ENCODE measurements at regions not wholly inside any gene's neighbourhood (a gene's known extent, or its start where the extent isn't known, plus 50 kb on each side); places are given as distances from the start of the nearest gene placed in this dataset.

DNA sequence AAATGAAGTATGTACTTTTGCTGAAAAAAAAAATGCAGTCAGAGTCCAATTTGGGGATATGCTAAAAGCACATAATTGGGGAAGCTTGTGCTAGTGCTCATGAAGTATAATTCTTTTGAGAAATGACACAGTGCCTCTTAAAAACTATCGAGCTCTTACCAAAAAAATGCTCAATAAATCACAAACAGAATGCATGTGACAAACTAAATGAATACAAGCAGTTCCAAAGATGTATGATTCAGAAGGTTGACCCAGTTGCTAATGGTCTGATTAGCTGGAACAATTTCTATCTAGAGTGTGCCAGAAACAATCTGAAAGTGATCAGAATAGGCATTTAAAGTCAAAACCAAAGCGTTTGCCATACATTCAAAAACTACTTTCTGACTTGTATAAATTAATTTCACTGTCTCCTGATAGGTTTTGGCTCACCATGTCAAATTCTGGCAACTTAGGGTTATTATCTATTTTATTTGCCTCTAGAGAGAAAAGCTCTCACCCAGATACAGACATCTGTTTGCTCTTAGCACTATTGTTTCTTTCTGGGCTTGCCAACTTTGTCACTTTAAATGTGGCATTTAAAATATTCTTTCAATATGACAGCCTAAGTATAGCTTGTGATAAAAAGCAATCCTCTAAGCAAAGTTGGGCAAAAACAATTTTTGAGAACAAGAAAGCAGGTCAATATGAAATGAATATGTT, 114.7 kb upstream of the AHR start:
- DNase-seq: peak; percentile 4 to 45 (median 35)

DNA sequence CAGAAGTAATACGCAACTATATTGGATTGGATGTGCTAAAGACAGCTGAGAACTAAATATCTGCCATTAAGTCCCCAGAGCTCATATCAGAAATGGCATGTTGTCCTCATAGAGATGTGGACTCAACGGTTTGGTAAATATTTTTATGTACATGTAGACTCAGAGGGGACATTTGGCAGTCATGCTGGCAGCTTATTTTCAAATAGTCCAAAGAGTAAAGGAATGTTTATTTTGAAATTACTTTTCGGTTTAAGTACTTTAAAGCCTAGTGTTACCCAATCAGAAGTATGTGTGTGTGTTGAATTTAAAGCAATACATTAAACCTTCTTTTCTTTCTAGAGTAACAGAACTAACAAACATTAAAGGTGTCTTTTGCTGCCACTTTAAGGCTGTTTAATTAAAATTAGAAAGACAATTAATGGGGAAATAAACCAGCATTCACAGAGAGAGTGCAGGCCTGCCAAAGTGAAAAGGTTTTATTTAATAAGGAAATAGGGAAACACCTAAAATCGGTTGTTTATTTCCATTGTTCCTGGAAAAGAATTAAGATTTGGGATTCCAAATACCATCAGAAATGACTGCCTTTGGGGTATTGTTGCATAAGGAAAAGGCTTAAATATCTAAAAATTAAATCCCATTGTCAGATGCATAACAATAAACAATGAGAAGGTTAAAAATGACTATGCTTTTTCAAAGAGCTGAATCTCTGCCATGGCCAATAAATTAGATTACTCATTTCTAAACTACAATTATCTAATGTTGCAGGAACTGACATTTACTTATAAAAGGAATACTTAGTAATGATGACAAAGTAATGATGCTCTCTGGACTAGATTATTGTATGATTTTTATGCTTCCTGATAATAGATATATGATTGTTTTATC, 113.4 kb upstream of the AHR start:
- DNase-seq: no peak

DNA sequence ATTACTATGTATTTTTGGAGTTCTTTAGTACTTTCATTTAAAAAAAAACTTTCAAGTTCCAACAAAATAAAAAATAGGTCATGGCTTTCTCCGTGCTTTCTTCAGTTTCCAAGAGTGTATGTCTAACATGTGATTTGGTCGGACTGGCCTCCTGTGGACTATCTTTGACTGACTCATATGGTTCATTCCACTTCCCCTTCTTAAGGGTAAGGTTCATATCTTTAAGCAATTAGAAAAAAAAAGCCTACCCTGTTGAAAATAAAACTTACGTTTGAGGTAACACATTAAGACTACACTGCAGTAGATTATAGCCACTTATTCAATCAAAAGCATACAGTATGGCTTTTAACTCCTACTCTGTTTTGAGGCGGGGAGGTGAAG, 112.8 kb upstream of the AHR start:
- peak; percentile 76 to 91 (median 85) for DNase-seq

DNA sequence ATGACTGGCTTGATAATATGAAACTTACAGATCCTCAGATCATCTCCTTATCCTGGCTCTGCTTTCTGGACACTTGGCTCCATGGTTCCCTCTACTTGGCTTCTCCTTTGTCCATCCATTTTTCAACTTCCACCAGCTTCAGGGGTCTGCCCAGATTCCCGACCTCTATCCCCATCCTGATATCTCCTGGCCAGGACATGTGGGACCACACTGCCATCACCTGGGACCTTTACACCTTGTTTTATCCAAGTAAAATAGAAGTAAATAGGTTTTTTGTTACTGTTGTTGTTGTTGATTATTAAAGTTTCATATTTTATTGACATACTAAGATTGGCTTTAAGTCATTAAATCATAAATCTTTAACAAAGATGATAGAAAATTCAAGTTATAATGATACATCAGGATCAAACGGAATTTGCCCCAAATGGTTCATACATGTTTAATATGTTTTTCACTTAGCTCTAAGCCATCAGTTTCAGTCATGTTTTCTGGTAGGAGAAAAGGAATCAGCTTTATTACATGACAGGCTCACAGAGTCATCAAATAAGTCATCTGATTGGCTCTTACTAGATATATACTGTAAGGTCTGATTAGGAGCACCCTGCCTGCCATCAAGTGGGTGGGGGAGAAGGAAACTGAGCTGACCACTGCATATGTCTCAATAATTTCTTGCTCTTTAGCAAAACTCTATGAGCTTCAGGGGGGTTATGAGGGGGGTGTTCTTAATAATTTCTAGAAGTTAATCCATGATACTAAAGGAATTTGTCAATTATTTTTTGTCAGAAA, 111.5 kb upstream of the AHR start:
- DNase-seq: peak; percentile 57 to 82 (median 62)

DNA sequence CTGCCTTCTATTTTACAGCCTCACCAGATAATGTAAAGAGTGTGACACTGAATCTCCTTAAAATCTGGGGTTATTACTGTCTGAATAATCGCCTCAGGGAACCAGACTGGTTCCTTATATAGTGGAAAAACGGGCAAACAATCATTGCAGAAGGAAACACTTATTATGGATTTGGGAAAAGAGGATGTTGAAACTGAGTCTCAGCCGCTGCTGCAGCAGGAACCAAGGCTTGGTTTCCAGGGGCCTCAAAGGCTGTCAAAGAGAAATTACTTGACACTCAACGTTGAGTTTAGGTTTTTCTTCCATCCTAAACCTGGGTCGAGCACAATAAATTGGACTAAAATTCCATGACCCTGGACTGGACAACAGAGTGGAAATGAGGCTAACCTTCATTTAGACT, 103.8 kb upstream of the AHR start:
- DNase-seq: peak; percentile 31 to 45 (median 31)

DNA sequence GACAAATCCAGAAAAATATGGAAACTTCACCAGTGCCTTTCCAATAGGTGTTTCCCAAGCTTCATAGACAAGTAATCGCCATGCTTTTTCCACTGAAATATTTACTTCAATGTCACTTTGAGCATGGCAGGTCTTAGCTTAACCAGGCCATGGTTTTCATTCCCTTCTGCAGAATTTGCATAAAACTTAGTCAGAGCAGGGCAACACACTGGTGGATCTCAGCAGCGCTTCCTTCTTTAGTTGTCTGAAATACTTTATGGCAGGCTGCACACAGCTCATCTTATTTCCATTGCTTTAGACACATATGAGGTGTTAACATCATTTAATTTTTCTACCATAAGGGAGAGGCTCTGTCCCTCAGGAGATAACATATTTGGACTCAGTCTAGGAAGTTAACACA, 102.9 kb upstream of the AHR start:
- DNase-seq: peak; percentile 42 to 63 (median 57)

DNA sequence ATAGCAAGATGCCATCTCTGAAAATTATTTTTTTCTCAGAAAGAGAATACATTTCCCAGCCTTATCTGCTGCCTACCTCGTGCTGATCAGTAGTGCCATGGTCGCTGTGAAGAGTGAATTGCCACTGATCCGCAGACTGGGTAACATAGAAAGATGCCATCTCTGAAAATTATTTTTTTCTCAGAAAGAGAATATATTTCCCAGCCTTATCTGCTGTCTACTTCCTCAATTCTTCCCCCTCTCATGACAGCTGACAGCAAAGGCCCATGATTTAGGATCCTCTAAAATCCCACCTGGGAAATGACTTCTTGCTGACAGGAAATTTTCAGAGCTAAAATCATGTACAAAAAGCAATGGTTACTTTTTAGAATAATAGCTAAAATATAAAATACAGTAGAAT, 92.5 kb upstream of the AHR start:
- DNase-seq: no peak

DNA sequence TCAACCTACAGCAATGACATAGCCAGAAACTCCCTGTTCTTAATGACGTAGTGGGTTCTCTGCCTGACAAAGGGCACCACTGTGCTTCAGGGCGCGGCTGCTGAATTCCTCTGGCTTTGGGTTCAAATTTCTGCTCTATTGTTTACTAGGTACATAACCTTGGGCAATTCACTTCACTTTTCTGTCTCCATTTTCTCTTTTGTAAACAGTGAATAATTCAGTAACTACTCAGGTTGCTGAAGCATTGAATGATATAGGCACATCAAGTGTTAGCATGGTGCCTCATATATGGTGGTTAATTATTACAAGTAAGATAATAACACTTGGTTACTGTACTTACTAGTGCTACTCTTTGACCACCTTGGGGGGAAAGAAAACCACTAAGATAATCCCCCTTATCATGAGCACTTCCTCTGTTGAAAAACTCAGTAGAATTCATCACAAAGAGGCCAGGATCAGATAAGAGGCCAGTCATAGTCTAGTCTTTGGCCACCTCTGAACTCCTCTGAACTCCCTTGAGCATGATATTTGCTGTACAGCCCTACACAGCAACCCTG, 92.0 kb upstream of the AHR start:
- DNase-seq: no peak

DNA sequence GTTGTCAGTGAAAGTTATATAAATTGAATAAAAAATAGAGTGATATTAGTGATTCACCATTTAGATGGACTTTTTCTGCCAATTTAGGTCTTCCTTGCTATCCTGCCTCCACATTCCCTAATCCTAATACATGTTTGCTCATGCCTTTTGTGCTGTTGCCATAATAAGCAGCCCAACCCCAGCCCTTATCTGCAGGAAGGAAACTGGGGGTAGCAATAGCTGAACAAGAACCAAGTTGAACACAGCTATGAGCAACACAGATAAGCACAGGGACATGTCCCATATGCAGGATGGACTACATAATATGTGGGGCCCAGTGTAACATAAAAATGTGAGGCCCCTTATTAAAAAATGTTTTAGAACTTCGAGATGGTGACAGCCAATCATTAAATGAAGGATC, 91.2 kb upstream of the AHR start:
- no peak for DNase-seq

DNA sequence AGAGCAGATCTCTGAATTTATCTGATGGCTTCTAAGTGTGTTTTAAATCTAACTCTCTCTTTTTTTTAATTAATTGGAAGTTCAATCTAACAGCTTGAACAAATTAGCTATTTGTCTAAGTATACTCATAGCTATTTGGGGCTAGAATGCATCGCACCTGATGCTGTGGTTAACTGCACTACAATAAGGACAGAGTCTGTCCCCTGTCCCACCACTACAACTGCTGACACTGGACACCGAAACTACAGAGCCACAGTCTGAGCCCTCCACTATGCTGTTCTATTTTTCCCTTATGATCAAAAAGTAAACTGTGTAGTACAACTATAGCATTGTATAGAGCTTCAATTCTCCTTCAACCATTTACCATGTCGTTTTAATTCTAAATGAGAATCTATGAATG, 89.4 kb upstream of the AHR start:
- no peak for DNase-seq

DNA sequence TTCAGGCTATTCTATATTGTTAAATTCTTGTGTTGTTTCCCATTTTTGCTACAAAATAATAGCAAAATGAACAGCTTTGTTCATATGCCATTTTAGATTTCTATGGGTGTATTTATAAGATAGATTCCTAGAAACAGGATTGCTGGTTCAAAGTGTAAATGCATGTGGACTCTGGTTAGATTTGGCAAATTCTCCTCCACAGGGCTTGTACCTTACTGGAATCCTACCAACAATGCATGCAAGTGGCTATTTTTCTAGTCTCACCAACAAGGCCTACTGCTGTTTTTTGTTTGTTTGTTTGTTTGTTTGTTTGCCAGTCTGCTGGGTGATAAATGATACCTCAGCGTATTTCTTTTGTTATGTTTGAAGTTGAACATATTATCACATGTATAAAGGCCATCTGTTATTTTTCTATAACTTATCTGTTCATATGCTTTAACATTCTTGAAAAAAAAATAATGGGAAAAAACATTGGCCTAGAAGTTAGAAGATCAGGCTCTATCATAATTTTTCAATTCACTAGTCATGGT, 87.1 kb upstream of the AHR start:
- no peak for DNase-seq

DNA sequence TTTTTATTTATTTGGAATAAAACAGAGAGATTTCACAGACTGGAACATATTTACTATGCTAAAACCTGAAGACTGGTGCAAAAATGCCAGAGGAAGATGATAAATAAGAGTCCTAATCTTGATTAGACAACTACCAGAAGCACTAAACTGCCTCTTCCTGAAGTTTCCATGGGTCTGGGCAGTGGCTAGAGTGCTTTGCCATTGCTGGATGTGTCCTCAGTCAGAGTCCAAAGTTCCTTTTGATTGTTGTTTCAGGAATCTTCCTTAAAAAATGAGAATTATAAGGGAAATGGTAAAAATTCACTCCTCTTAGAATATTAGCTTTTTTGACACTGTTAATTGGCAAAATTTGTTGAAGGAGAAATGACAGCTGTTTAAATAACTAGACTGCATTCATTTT, 86.3 kb upstream of the AHR start:
- no peak for DNase-seq

DNA sequence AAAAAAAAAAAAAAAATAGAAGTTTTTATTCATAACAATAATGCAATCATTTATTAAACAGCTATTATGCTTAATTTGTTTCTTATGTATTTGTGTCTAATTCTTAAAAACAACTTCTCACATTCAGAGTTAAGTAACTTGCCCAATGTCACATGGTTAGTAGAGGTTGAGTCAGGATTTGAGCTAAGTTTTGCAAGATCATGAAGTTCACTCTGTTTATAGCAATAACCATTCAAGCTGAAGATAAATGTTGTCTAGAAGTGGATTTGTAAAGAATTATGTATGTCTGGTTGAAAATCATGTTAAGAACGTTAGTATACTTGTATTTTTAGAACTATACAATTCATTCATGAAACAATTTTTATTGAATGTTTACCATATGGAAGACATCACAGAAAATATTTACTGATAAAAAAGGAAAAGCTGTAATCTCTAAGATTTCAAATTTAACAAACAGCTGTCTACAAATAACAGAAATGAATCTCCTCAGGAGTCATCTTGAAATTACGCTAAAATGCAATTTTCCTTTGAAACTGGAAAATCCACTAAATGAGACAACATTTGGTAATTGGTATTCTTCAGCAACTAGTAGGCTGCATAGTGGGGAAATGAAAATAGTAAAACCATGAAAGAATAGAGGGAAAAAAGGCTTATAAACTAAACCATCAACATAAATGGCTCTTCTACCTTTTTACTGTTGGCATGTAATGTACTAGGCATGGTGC, 70.5 kb upstream of the AHR start:
- DNase-seq: peak; percentile 42 to 83 (median 77)

DNA sequence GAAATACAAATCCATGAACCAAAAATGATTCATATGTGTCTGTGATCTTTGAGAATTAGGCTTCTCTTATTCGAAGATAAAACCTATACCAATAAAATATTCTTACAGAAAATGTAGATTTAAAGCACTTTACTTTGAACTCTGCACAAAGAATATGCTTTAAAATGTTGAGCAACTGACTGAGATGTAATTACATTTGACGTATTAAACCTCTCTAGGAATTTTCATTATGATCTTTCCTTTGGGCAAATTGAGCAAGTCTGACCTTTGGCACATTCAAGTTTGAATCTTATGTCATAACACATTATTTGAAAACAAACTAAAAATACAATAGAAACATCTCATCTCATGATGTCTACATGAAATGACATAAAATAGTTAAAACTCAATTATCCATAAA, 69.2 kb upstream of the AHR start:
- no peak for DNase-seq

DNA sequence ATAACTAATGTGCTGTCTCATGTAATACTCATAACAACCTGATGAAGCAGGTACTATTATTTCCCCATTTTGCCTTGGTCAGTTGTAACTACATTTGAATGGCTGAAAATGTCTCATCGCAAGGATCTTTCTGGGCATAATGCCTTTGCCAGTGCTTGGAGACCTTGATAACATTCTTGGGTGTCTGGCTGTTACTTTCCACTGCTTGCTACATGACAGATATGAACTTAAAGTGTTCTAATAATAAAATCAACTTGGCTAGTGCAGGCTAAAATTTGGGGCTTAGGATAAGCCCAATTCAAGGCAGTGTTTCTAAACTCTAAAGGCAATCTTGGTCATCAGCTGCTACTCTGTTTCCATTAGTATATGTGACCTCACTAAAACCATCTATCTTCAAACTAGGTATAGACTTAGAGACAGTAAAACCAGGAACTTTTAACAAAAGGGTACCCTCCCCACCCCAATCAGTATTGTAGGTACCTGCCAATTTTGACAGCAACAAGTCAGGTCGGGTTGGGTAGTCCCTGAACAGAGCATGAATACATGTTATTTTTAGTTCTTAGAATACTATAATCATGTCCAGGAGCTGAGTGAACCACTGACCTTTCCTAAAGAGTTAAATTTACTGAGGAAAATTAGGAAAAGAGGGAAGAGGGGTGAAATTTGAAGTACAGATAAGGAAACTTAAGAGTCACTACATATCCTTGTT, 68.2 kb upstream of the AHR start:
- DNase-seq: no peak

DNA sequence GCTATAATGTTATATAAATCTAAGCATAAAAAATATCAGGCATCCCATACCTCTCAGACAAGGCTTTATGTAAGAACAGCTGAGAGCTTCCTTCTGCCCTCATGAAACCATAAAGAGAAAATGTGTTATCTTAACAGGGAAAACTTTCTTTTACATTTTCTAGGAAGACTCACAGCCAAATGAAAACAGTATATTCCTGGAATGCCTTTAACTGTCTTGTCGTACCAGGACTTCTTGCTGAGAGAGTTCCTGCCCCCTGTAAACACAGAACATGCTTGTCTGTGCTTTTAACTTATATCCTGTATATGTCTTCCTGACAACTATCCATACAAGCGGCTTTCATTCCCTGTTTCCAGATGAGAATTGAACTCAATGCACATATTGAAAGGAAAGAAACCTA, 64.8 kb upstream of the AHR start:
- no peak for DNase-seq

DNA sequence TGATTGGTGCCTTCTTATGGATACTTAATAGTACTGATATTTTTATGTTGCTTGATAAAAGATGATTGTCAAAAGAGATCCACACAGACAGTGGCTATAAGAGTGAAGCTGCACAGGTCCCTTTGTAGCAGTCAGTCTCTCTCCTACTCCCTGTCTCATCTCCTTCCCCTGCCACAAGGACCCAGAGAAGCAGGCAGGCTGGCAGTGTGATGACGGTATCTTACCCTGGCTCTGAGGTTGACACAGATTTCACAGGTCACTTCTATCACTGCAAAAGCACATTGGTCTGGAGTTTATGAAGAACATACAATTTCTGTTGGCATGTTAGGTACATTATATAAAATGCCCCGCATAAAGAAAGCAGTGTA, 64.4 kb upstream of the AHR start:
- DNase-seq: peak; percentile 44 to 54 (median 52)

DNA sequence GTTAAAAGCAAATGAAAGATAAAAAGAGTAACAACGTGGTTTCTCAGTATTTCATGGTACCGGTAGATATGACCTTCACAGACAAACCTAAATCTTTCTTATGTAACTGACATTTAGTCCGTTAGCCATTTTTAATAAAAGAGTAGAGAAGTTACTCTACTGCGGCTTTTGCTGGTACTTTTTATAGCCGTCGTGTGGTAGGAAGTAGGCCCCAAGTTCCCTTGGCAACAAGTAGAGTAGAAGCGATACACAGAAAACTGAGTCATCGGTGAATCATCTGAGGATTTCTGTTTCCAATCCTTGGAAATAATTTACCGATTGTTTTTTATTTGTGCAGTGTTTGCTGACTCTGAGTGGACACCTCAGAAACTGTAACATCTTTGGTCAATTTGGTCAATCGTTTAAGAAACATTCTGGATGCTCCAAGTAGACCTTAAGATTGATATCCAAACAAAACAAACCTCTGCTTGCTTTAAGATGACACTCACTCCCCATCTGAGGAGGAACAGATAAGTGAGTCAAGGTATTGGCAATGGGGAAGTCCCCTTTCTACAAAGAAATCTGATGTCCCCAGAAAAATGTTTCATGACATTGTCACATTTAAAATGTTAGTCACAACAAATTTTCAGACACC, 63.9 kb upstream of the AHR start:
- DNase-seq: peak; percentile 90 to 98 (median 97)

DNA sequence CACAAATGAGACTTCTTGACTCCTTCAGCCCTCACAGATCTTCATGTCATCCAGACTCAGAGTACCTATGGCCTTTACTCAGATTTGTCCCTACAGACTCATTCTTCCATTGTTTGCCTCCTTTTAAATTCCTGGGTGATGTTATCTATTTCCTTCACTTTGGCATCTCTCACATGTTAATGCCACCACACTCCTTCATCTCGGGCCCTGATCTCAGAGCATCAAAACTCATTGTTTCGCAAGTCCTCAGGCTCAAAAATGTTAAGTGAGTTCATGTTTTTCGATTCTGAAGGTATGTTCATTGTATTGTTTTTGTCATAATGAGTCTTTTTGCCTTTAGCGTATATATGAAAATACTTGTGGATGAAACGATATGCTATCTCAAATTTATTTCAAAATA, 62.3 kb upstream of the AHR start:
- no peak for DNase-seq

DNA sequence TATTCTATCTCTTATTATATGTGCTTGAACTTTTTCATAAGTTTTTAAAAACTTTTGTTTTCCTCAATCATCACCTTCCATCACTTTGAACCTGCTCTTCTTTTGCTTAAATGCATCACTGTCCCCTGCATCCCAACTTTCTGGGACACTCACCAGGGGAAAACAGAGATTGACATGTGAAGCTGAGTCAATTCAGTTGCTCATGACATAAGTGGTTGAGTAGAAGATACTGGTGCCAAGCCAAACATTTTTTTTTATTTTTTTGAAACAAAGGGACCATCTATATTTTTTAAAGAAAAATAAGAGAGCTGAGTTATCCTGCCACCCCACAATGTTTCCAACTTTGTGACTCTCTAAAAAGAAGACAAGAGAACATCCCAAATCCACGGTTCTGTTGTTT, 61.8 kb upstream of the AHR start:
- DNase-seq: peak; percentile 67 to 85 (median 82)

DNA sequence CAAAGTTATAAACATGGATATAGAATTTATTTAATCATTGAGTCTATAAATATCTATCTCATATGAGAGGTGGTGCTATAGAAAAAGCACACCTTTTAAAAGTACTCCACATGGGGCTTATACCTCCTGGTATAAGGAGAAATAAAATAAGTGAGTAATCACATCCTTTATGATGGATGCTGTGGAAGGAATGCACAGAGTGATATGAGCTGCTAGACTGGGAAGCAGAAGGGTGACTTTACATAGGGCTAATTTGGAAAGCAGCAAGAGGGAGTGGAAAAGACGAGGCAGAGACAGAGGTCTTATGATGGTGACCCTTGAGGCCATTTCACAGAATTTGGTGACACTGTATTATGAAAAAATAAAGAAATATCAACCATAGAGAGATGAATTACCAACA, 59.4 kb upstream of the AHR start:
- DNase-seq: no peak
